ENCODE measurements at regions not wholly inside any gene's neighbourhood (a gene's known extent, or its start where the extent isn't known, plus 50 kb on each side); places are given as distances from the start of the nearest gene placed in this dataset.

GRCh38 chr2:77797088-77797487, 274.9 kb upstream of the LRRTM4 start:
- no peak overlapping the region for H3K27ac ChIP-seq (ENCODE audit: low read depth in 2 of 2, low read length in 2 of 2)
- H3K4me3 ChIP-seq (ENCODE audit: low read length in 3 of 3) = no peak overlapping the region
- TF ChIP-seq, protein P1, sequence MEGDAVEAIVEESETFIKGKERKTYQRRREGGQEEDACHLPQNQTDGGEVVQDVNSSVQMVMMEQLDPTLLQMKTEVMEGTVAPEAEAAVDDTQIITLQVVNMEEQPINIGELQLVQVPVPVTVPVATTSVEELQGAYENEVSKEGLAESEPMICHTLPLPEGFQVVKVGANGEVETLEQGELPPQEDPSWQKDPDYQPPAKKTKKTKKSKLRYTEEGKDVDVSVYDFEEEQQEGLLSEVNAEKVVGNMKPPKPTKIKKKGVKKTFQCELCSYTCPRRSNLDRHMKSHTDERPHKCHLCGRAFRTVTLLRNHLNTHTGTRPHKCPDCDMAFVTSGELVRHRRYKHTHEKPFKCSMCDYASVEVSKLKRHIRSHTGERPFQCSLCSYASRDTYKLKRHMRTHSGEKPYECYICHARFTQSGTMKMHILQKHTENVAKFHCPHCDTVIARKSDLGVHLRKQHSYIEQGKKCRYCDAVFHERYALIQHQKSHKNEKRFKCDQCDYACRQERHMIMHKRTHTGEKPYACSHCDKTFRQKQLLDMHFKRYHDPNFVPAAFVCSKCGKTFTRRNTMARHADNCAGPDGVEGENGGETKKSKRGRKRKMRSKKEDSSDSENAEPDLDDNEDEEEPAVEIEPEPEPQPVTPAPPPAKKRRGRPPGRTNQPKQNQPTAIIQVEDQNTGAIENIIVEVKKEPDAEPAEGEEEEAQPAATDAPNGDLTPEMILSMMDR (IDR thresholded peaks at IDR 0.05; ENCODE audit: borderline replicate concordance, extremely low read depth, insufficient read depth) = no peak
- no peak for DNase-seq
- no peaks in the 10 kb centered on the region for H3K36me3 ChIP-seq (ENCODE audit: control insufficient read depth in 2 of 3, insufficient read depth in 3 of 3, low read length in 3 of 3)
- H3K4me1 ChIP-seq (ENCODE audit: control insufficient read depth in 2 of 3, insufficient read depth in 2 of 3, low read depth in 1 of 3, low read length in 3 of 3) = no peaks in the 10 kb centered on the region
- no peaks in the 10 kb centered on the region for H3K27me3 ChIP-seq (ENCODE audit: control insufficient read depth, insufficient read depth, low read length)
- intact Hi-C loops (cut with DNase I) = no loop called here
- no peak overlapping the region for H3K9ac ChIP-seq (ENCODE audit: low read length in 3 of 3)
- no peak for FAIRE-seq
- no peaks in the 10 kb centered on the region for H3K9me3 ChIP-seq (ENCODE audit: control insufficient read depth in 2 of 3, insufficient read depth in 1 of 3, low read length in 3 of 3)

DNA sequence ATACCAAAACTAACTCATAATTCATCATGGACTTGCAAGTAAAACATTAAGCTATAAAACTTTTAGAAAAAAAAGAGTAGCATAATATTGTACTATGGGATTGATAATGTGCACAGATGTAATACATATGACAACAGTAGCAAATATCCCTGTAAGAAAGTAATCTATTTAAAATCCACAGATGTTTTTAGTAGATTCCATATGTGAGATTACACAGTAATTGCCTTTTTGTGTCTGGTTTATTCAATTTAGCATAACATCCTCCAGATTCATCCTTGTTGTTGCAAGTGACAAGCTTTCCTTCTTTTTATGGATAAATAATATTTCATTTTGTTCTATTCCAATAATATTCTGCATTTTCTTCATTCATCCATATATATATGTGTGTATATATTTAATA, 278.2 kb upstream of the LRRTM4 start:
- TF ChIP-seq, protein P1 (IDR thresholded peaks at IDR 0.05; ENCODE audit: borderline replicate concordance, extremely low read depth, insufficient read depth) = no peak
- intact Hi-C loops (cut with DNase I) = no loop called here
- FAIRE-seq = no peak

DNA sequence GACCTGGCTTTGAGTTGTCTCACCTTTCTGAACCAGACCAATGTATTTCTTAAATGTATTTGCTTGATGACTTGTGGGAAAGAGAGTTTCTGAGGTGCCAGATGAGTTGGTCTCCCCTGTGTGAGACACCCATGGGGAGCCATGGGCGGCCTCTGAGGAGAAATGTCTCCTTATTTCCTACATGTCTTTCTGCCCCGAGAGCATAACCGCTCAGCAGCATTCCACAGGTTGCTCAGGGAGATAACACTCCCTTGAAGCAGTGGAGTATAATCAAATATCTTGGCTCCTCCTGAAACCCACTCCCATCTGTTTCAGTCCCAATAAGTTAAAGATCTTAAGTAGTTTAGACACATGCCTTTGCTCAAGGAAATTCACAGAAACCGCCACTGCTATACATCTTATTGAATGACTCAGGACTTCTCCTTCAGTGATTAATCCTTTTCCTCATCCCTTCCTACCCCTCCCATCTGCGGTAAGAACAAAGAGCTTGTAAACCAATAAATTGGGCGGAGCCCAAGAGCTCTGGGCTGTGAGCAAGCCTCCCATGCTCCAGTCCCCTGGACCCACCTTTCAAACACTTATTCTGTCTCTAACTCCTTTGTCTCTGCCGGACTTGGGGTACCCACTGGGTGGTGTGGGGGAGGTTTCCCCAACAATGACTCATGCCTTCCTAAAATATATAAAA, 285.5 kb upstream of the LRRTM4 start:
- no peak for FAIRE-seq

More for the DNA sequence above, 278.2 kb upstream of the LRRTM4 start:
- no peak for DNase-seq
- no peaks in the 10 kb centered on the region for H3K27me3 ChIP-seq (ENCODE audit: control insufficient read depth, insufficient read depth, low read length)
- H3K9me3 ChIP-seq (ENCODE audit: control insufficient read depth in 2 of 3, insufficient read depth in 1 of 3, low read length in 3 of 3) = no peaks in the 10 kb centered on the region
- H3K36me3 ChIP-seq (ENCODE audit: control insufficient read depth in 2 of 3, insufficient read depth in 3 of 3, low read length in 3 of 3) = no peaks in the 10 kb centered on the region
- H3K27ac ChIP-seq (ENCODE audit: low read depth in 2 of 2, low read length in 2 of 2) = no peak overlapping the region
- H3K4me1 ChIP-seq (ENCODE audit: control insufficient read depth in 2 of 3, insufficient read depth in 2 of 3, low read depth in 1 of 3, low read length in 3 of 3) = no peaks in the 10 kb centered on the region
- no peak overlapping the region for H3K9ac ChIP-seq (ENCODE audit: low read length in 3 of 3)
- no peak overlapping the region for H3K4me3 ChIP-seq (ENCODE audit: low read length in 3 of 3)

More for the DNA sequence above, 285.5 kb upstream of the LRRTM4 start:
- no peaks in the 10 kb centered on the region for H3K36me3 ChIP-seq (ENCODE audit: control insufficient read depth in 2 of 3, insufficient read depth in 3 of 3, low read length in 3 of 3)
- H3K27me3 ChIP-seq (ENCODE audit: control insufficient read depth, insufficient read depth, low read length) = no peaks in the 10 kb centered on the region
- DNase-seq = no peak
- H3K9me3 ChIP-seq (ENCODE audit: control insufficient read depth in 2 of 3, insufficient read depth in 1 of 3, low read length in 3 of 3) = no peaks in the 10 kb centered on the region
- H3K9ac ChIP-seq (ENCODE audit: low read length in 3 of 3) = no peak overlapping the region
- H3K4me1 ChIP-seq (ENCODE audit: control insufficient read depth in 2 of 3, insufficient read depth in 2 of 3, low read depth in 1 of 3, low read length in 3 of 3) = no peaks in the 10 kb centered on the region
- intact Hi-C loops (cut with DNase I) = no loop called here
- no peak overlapping the region for H3K4me3 ChIP-seq (ENCODE audit: low read length in 3 of 3)
- TF ChIP-seq, protein P1 (IDR thresholded peaks at IDR 0.05; ENCODE audit: borderline replicate concordance, extremely low read depth, insufficient read depth) = no peak
- no peak overlapping the region for H3K27ac ChIP-seq (ENCODE audit: low read depth in 2 of 2, low read length in 2 of 2)

All from kidney (tissue), 13 donors.